Lung microvascular endothelial cell (primary cell): ENCODE measurements at regions not wholly inside any gene's neighbourhood (a gene's known extent, or its start where the extent isn't known, plus 50 kb on each side); places are given as distances from the start of the nearest gene placed in this dataset.
"Not testable (repeated sequence)": the region's sequence is repeated elsewhere in the genome, so short reads cannot be mapped to it uniquely, and the experiment has no call there.

ENCODE experiments used
- DNase-seq, 2 donors: peaks; one replicate each; pipeline versions ENCODE4 v3.0.0 to v3.0.0-alpha.2; 2010; ENCODE audit warnings: low read depth in 2 of 2

GRCh38 chr1:215287362-215287761, 204.8 kb downstream of the KCNK2 start:
- DNase-seq, result no peak

DNA sequence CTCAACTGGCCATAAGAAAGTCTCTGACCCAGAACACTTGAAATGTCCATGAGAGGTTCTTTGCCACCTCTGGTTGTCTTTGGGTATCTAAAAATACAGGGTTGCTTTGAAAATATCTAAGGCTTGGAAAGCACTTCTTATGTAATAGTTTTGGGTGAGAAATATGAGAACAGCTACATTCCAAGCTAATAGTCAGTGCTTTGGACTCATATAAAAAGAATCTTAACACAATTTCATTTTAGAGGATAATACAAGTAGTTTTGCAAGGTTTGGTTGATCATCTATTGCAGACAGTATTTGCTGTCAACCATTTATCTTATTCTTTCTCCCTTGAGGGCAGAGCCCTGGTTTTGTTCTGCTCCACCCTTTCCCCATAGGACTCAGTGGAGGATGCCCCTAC, 207.5 kb downstream of the KCNK2 start:
- no peak for DNase-seq

DNA sequence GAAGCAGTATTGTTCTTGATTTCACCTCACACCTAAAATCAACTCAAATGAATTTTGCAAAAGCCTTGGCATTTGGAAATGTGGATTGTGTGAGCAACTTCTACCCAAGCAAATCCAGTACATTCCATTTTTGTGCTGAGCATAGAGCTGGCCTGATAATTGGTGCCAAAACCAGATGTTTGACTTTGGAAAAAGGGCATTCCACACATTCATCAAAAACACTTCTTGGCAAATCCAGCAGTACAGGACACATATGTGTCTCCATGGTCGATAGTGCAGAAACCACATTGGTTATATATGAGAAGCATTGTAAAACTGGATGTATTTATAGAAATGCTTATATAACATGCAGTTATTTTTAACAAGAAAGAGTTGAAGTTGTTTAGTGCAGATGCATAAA, 210.4 kb downstream of the KCNK2 start:
- no peak for DNase-seq

GRCh38 chr1:215306426-215306825, 223.9 kb downstream of the KCNK2 start:
- DNase-seq, result no peak

DNA sequence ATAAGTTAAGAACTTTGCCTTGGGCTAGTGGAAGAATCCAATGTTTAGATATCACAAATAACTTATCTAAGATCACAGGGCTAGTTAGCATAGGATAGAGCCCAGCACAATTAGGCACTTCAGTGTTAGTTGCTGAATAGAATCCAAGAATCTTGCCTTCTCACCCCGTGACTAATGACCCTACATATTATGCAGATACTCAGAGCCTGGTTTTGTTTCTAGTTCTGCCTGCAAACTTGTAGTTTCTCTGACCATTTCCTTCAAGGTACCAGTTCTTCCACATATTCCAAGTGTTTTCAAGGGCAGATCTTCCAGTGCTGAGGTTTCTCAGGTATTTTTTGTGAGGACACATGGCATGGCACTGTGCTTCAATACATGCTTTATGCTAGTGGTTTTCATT, 239.3 kb downstream of the KCNK2 start:
- no peak for DNase-seq

DNA sequence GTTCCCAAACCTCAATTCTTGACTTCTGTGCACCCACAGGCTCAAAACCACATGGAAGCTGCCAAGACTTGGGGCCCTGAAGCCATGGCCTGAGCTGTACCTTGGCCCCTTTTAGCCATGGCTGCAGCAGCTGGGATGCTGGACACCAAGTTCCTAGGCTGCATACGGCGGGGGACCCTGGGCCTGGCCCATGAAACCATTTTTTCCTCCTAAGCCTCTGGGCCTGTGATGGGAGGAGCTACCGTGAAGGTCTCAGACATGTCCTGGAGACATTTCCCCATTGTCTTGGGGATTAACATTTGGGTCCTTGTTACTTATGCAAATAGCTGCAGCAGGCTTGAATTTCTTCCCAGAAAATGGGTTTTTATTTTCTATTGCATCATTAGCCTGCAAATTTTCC, 241.5 kb downstream of the KCNK2 start:
- not testable (repeated sequence) for DNase-seq

GRCh38 chr1:215330426-215330825, 236.7 kb upstream of the KCTD3 start:
- DNase-seq, result no peak

DNA sequence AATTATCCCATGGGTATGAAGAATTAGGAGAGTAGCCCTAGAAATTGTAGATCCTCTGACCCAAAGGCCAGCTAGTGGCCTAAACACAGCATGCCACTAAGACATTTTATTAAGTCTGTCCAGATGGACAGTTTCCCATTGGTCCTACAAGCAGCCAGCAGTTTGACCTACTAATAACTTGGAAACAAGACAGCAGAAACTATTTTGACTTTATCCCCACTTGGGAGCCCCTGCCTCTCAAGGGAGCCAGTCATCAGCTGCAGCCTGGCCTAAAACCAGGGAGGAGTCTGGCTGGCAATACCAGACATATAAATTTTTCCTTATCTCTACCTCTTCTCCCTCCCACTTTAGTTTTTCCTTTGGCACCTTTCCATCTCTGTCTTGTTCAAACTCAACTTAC, 222.6 kb upstream of the KCTD3 start:
- DNase-seq, result no peak

GRCh38 chr1:215345208-215345607, 221.9 kb upstream of the KCTD3 start:
- DNase-seq, result no peak

DNA sequence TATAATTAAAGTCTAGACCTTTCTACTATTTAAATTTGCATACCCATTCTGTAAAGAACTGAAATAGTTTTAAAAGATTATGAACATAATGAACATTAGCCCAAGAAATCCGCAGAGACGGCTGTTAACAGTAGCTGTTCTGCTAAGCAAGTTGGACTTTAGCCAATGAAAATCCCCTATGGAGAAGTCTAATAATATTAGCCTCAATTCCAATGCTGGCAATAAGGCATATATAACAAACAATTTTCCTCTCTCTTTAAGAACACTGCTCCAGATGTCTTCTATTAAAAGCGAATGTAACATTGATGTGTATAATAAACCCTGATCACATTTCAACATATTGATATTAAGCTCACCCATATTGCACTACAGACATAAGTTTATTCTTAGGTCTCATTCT, 221.3 kb upstream of the KCTD3 start:
- no peak for DNase-seq

DNA sequence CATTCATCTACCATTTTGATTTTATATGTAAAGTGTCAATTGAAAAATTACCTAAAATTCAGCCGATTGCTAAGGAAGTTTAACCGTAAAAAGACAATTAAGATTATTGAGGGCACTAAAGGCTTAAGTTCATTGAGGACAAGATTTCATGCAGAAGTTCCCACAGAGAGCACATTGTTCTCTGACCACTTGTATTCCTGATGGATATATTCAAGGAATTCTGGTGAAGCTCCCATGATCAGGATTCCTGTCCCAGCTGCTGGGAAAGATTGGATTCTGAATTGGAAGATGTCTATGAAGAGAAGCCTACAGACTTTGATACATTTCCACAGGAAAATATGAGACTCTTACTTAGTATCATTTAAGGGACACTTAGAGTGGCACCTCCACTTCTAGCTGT, 209.2 kb upstream of the KCTD3 start:
- no peak for DNase-seq

GRCh38 chr1:215358356-215358755, 208.7 kb upstream of the KCTD3 start:
- DNase-seq, result no peak

GRCh38 chr1:215360031-215360430, 207.1 kb upstream of the KCTD3 start:
- DNase-seq, result no peak

GRCh38 chr1:215360758-215361157, 206.3 kb upstream of the KCTD3 start:
- peak; percentile 1 to 5 for DNase-seq

GRCh38 chr1:215375381-215375780, 191.7 kb upstream of the KCTD3 start:
- no peak for DNase-seq

GRCh38 chr1:215376544-215377264, 190.4 kb upstream of the KCTD3 start:
- no peak for DNase-seq

- no peak for DNase-seq
These were observed 189.4 kb upstream of the KCTD3 start for GRCh38 chr1:215377746-215378145.

GRCh38 chr1:215380566-215380965, 186.5 kb upstream of the KCTD3 start:
- DNase-seq, result no peak

GRCh38 chr1:215393476-215393875, 173.6 kb upstream of the KCTD3 start:
- peak in 1 of 2 donors; percentile 44 for DNase-seq

GRCh38 chr1:215394084-215394991, 172.8 kb upstream of the KCTD3 start:
- DNase-seq, result no peak

DNA sequence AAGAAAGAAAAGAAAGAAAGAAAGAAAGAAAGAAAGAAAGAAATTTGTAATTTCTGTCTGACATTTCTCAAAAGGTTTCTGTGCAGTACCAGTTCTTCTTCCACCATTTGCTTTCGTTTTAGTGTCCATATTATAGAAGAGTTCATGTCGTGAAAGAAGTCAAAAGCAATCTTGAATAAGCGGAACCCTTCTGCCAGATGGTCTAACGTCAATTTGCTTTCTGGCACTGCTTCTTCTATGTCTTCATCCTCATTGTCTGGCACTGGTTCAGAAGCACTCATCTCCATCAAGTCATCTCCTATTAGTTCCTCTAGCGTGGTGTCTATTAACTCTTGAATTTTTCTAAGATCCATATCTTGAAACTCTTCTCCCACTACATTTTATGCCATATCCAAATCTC, 170.0 kb upstream of the KCTD3 start:
- no peak for DNase-seq

DNA sequence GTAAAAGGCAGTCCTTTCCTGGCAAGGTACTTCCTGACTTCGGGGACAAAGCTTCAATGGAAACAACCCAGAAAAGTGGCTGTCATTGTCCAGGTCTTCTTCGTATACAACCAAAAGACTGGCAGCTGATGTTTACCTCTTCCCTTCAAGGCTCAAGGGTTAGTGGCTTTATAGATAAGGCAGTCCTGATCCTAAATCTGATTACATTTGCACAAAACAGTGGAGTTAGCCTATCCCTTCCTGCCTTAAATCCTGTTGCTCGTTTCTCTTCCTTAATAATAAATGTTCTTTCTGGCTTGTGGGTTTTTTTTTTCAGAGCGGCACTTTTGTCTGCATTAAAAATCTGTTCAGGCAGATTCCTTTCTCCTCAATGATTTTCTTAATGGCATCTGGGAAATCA, 169.3 kb upstream of the KCTD3 start:
- no peak for DNase-seq

GRCh38 chr1:215399787-215400186, 167.3 kb upstream of the KCTD3 start:
- no peak for DNase-seq
